Dedifferentiated amniotic fluid mesenchymal stem cell (primary cell): ENCODE measurements at regions not wholly inside any gene's neighbourhood (a gene's known extent, or its start where the extent isn't known, plus 50 kb on each side); places are given as distances from the start of the nearest gene placed in this dataset.
"Not testable (repeated sequence)": the region's sequence is repeated elsewhere in the genome, so short reads cannot be mapped to it uniquely, and the experiment has no call there.

Source experiments
- DNase-seq: peaks from one replicate; pipeline ENCODE4 v3.0.0-alpha.2; 2016; ENCODE audit errors: extremely low spot score

DNA sequence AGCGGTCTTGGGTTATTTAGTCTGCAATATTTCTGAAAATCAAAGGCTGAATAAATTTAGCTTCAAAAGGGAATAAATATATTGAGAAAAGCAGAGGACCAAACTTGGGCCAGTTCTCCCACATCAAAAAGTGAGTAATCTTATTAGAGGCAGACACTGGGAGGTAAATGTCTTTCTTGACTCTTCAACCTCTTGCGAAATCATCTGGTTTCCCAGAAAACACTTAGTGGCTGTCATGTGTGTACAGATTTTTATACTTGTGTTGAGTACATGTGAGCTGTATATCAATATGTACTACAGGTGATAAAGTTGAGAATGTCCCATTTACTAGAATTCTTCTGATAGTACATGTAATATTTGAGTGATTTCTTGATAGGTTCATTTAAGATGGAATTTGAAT is 454.9 kb downstream of the PRR16 start:
- DNase-seq, result no peak

- DNase-seq, result no peak
Observed at GRCh38 chr5:120923026-120923425, 458.9 kb downstream of the PRR16 start.

- DNase-seq, result no peak
Observed at GRCh38 chr5:120926471-120926870, 462.4 kb downstream of the PRR16 start.

DNA sequence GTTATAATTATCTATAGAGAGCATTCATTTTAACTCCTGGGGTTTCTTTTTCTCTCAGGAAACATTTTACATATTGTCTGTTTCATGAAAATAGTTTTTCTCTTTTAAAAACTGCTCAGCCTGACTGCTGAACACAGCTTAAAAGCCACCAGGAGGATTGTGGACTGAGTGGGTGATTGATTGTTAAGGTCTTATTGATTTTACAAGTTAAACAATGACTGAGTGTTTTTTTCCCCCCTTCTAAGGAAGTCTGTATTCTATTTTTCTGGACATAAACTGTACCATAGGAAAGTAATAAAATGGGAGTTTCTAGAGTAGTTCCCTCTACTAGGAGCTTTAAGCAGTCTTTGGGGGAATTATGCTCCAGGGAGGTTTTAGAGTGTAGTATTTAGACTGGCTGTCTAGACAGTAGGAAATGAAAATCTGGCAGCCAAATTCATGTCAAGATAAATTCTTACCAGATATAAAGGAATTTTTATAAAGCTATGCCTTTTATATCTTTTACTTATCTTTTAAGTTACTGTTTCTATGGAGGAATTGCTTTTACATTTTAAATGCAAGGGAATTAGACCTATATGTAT is 463.9 kb downstream of the PRR16 start:
- no peak for DNase-seq

DNA sequence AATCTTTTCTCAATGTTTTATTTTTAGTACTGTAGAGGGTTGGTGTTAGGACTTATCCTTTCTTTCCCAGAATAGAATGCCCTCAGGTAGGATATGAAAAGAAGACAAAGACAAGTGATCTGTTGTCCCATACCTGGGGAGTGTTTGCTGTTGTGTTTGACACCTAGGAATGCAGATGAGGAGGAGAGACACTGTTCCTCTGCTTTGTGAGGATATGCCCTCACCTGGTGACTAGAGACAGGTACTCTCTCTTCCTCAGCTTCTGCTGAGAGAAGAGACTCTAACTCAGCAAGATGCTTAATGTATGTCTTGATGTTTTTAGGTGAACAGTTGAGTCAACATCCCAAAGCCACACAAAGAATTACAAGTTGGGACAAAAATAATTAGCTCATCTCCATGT is 468.4 kb downstream of the PRR16 start:
- no peak for DNase-seq

DNA sequence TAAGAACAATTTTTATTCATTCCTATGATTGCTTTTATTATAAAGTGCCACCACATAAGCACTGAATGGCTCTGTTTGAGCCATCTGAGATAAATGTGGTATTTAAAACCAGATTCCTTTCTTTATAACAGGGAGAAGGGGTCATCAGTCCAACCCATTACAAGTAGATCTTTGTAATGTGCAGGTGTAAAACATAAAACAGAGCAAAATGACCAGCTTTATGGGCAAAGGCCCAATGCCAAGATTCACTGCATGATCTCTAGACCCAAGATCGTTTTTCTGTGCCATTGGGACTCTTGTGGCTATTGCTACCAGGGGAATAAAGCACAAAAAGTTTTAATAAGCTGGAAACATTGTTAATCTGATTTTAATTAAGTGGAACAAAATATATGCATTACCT is 469.9 kb downstream of the PRR16 start:
- no peak for DNase-seq

GRCh38 chr5:120936652-120937051 is 472.6 kb downstream of the PRR16 start:
- no peak for DNase-seq

DNA sequence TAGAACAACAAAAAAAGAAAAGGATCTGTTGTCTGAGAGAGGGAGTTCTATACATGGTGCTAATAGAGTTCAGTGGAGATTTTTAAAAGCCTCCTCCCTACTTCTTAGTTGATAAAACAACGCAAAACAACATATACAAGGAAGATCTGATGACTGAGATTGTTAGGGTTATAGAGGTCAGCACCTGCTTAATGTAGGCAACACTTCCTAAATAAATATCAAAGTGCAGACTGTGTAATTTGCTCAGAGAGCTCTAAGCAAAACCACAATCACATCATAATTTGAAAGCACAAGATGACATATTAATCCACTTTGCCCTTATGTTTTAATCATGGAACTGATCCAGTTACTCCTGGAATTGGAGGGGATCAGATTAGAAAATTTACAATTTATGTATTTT is 474.5 kb downstream of the PRR16 start:
- DNase-seq, result no peak

- DNase-seq, result no peak
Observed at GRCh38 chr5:120942596-120943350, 478.7 kb downstream of the PRR16 start.

DNA sequence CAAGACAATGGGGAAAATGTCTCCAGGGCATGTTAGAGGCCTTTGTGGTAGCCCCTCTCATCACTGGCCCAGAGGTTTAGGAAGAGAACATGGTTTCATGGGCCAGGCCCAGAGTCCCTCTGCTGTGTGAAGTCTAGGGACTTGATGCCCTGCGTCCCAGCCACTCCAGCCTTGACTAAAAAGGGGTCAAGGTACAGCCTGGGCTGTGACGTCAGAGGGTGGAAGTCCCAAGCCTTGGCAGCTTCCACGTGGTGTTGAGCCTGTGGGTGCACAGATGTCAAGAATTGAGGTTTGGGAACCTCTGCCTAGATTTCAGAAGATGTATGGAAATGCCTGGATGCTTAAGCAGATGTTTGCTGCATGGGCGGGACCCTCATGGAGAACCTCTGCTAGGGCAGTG is 485.5 kb downstream of the PRR16 start:
- not testable (repeated sequence) for DNase-seq

DNA sequence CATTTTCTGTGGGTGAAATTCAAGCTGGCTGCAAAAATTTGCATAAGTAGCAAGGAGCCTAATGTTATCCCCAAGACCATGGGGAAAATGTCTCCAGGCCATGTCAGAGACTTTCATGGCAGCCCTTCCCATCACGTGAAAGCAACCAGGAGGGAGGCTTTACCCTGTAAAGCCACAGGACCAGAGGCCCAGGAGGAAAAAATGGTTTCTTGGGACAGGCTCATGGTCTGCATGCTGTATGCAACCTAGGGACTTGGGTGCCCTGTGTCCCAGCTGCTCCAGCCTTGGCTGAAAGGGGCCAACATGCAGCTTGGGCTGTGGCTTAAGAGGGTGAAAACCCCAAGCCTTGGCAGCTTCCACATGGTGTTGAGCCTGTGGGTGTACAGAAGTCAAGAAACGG is 489.3 kb downstream of the PRR16 start:
- DNase-seq, result not testable (repeated sequence)

DNA sequence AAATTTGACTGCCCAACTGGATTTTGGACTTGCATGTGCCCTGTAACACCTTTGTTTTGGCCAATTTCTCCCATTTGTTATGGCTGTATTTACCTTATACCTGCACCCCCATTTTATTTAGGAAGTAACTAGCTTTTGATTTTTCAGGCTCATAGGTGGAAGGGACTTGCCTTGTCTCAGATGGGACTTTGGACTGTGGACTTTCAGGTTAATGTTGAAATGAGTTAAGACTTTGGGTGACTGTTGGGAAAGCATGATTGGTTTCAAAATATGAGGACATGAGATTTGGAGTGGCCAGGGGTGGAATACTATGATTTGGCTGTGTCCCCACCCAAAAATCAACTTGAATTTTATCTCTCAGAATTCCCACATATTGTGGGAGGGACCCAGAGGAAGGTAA is 490.2 kb downstream of the PRR16 start:
- DNase-seq, result no peak

GRCh38 chr5:120955795-120956194 is 491.7 kb downstream of the PRR16 start:
- no peak for DNase-seq

DNA sequence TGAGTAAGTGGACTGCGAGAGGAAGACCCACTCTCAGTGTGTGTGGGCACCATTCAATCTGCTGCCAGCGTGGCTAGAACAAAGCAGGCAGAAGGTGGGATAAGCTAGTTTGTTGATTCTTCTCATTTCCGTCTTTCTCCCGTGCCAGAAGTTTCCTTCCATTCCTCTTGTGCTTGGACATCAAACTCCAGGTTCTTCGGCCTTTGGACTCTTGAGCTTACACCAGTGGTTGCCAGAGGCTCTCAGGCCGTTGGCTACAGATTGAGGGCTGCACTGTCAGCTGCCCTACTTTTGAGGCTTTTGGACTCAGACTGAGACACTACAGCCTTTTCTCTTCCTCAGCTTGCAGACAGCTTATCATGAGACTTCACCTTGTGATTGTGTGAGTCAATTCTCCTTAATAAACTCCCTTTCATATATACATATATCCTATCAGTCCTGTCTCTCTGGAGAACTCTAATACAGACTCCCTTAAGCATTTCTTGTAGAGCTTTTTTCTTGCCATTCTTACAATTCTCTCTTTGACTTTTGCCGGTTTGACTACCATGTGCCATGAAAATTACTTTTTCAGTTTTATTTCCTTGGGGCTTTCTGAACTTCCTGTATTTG is 494.9 kb downstream of the PRR16 start:
- DNase-seq, result no peak

GRCh38 chr5:120960510-120960909 is 496.4 kb downstream of the PRR16 start:
- DNase-seq, result no peak

DNA sequence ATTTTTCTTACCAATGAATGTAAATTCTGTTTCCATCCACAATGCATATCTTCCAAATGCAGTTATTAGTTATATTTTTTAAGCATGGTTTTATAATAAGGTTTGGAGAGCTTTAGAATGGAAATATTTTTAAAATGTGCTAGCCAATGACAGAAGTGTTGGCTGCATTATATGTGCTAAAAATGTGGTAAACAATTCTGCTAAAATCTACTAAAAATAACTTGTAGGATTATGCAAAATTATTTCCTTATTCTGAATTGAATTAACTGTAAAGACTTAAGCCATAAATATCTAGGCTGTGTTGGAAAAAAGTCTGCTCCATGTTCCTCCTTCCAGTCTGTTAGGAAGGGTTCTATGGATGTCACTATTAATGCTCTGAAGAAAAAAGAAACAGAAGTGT is 503.3 kb downstream of the PRR16 start:
- DNase-seq, result no peak

DNA sequence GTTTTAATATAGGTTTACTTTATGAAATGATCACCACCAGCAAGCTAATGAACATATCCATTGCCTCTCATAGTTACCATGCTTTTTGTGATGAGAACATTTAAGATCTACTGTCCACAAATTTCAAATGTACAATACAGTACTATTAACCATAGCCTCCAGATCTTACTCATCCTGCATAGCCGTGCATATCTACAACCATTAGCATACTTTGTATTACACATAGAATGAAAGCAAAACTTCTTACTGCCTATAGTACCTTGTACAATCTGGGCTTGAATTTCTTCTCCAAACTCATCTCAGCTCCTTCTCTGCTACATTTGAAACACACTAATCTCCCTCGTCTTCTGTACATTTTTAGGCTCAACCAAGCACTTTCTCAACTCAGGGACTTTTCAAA is 510.6 kb downstream of the PRR16 start:
- DNase-seq, result no peak

- DNase-seq, result no peak
Observed at GRCh38 chr5:120982351-120982750, 518.3 kb downstream of the PRR16 start.

- no peak for DNase-seq
Observed at GRCh38 chr5:120985526-120985925, 521.4 kb downstream of the PRR16 start.

- DNase-seq, result no peak
Observed at GRCh38 chr5:120988491-120988890, 524.4 kb downstream of the PRR16 start.

- no peak for DNase-seq
Observed at GRCh38 chr5:120988941-120989340, 524.8 kb downstream of the PRR16 start.

- no peak for DNase-seq
Observed at GRCh38 chr5:120991569-120991968, 527.5 kb downstream of the PRR16 start.

DNA sequence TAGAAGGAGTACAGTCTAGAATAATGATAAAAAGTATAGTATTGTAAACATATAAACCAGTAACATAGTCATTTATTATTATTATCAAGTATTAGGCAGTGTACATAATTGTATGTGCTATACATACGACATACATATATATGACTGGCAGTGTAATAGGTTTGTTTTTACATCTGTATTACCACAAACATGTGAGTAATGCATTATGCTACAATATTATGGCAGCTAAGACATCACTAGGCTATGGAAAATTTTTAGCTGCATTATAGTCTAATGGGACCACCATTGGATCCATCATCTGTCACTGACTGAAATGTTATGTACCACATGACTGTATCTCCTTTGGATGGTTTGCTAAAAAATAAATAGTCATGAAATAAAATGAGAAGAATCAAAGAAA is 530.0 kb downstream of the PRR16 start:
- no peak for DNase-seq
